ENCODE measurements at regions not wholly inside any gene's neighbourhood (a gene's known extent, or its start where the extent isn't known, plus 50 kb on each side); places are given as distances from the start of the nearest gene placed in this dataset.
"Not testable (repeated sequence)": the region's sequence is repeated elsewhere in the genome, so short reads cannot be mapped to it uniquely, and the experiment has no call there.

DNA sequence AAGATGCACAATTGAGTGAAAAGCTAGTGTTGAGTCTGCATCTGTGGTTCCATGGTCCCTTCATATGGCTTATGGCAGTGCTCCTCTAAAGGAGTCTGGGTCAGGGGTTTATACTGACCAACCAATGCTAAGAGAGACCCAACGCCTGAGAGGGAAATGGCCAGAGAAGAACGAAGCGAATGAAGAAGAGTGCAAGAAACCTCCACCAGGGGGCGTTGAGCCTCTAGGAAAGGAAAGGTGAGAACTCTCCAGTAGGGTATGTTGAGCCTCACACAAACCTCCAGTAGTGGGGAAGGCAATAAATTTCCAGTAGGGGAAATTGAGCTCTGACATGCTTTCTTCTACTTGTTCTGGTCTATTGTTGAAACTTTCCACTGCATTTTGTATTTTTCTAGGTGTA is 470.6 kb downstream of the PRDM9 start:
- no peak for DNase-seq (ENCODE audit: low read depth)

GRCh38 chr5:23991406-23991805 is 484.0 kb downstream of the PRDM9 start:
- no peak for DNase-seq (ENCODE audit: low read depth)

- DNase-seq (ENCODE audit: low read depth) = no peak
These were observed 487.4 kb downstream of the PRDM9 start for GRCh38 chr5:23994581-23995370.

DNA sequence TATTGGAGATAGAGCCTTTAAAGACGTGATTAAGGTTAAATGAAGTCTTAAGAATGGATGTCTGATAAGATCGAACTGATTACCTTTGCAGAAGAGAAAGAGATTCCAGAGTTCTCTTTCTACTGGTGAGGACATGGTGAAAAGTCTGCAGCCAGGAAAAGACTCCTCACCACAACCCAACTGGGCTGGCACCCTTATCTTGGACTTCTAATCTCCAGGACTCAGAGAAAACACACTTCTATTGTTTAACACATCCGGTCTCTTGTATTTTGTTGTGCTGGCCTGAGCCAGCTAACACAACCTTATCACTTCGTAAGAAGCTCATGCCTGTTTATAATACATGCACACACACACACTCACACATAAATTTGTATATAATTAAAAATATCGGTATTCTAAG is 489.1 kb downstream of the PRDM9 start:
- DNase-seq (ENCODE audit: low read depth) = no peak

DNA sequence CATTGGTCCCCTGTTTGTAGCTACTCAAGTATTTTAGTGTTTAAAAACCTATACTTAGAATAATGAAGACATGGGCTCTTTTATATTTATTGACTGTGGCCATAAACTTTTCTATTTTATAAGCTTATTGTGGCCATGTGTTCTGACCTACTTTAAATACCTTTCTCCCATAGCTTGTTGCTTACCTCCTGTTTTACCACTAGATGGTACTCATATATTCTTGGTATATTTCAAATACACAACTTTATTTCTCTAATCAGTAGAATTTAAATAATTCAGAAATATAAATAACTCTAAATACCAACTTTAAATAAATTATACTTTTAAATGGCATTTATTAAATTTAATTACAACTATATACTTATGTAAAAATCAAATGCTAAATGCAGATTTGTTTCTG is 498.0 kb downstream of the PRDM9 start:
- no peak for DNase-seq (ENCODE audit: low read depth)

GRCh38 chr5:24017710-24018109 is 510.3 kb downstream of the PRDM9 start:
- not testable (repeated sequence) for DNase-seq (ENCODE audit: low read depth)

GRCh38 chr5:24026288-24026687 is 518.9 kb downstream of the PRDM9 start:
- no peak for DNase-seq (ENCODE audit: low read depth)

DNA sequence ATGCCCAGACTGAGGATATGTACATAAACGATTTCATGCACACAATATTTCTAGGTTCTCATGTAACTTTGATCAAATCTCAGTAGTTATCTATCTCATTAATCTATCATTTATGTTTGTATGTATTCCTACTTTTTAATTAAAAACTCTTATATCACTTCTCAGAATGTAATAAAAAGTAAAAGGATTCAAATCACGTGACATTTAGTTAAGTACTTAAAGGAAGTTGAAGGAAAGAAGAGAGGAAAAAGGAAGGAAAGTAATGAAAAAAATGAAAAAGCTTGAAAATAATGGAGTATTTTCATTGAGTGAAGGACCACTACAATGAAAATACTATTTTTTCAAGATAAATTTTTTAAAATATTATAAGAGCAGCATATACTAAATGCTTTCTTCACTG is 535.3 kb downstream of the PRDM9 start:
- DNase-seq (ENCODE audit: low read depth) = no peak

- no peak for DNase-seq (ENCODE audit: low read depth)
These were observed 537.6 kb downstream of the PRDM9 start for GRCh38 chr5:24045046-24045445.

DNA sequence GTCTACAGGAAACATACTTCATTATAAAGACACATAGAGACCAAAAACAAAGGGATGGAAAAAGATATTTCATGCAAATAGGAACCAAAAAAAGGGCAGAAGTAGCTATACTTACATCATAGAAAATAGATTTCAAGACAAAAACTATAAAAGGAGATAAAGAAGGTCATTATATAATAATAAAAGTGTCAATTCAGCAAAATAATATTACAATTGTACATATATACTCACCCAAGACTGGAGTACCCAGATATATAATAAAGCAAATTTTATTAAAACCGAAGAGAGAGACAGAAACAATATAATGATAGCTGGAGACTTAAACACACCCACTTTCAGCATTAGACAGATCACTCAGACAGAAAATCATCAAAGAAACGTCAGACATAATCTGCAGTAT is 546.3 kb downstream of the PRDM9 start:
- no peak for DNase-seq (ENCODE audit: low read depth)

GRCh38 chr5:24059006-24059405 is 551.6 kb downstream of the PRDM9 start:
- peak; percentile 10 for DNase-seq (ENCODE audit: low read depth)

DNA sequence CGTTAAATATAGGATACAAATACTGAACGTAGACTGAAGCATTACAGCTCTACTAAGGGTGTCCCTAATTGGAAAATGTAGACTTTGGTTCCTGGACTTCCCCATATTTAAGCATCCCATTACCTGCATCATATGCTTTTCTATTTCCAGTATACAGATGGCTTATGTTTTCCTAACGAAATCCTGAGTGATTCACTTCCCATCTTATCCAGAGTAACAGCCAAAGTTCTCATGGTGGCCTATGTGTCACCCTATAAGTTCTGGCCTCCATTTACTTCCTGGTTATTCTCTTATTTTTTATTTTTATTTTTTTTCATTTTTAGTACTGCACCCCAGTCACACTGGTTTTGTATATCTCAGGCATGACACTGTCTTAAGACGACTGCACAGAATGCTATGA is 552.3 kb downstream of the PRDM9 start:
- peak; percentile 2 for DNase-seq (ENCODE audit: low read depth)

DNA sequence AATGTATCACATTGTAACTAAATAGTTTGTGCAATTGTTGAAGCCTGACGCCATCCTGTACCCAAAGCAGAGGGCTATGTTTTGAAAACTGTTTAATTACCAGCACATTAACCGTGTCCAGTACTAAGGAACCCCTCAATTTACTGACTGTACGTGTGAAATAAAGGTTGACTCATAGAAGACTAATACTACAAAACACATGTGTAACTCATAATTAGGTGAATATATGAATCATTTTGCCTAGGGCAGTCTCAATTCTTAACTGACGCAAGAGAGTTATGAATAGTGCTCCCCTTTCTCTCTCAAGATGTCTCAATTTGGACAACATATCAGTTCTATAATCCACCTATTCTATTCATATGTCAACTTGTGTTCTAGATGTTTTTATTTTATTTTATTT is 558.4 kb downstream of the PRDM9 start:
- peak; percentile 36 for DNase-seq (ENCODE audit: low read depth)

- no peak for DNase-seq (ENCODE audit: low read depth)
These were observed 559.8 kb downstream of the PRDM9 start for GRCh38 chr5:24067208-24067607.

DNA sequence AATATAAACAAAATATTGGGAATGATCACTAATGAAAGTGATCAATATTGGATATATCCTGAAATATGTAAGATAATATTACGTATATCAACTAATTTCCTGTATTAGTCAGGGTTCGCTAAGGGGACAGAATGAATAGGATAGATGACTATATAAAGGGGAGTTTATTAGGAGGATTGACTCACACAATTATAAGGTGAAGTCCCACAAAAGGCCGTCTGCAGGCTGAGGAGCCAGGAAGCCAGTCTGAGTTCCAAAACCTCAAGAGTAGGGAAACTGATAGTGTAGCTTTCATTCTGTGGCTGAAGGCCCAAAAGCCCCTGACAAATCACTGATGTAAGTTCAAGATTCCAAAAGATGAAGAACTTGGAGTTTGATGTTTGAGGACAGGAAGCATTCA is 561.1 kb downstream of the PRDM9 start:
- DNase-seq (ENCODE audit: low read depth) = no peak

DNA sequence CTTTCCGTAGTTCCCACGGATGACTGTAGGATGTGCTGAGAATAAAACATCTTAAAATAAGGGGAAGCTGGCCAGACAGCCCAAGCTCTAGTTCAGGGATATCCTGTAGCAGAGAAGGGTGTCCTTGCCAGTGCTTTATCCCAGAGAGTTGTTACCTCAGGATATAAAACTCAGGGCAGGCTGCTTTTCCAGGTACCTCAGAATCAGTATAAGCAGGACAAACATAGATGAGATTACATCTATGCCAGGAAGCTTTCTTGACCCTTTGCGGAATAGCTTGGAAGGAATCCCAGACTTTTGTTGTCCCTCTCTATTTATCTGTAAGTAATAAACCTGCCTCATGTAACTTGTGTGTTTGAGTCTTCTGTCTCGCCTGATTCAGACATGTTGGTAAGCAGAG is 565.7 kb downstream of the PRDM9 start:
- DNase-seq (ENCODE audit: low read depth) = peak; percentile 35

DNA sequence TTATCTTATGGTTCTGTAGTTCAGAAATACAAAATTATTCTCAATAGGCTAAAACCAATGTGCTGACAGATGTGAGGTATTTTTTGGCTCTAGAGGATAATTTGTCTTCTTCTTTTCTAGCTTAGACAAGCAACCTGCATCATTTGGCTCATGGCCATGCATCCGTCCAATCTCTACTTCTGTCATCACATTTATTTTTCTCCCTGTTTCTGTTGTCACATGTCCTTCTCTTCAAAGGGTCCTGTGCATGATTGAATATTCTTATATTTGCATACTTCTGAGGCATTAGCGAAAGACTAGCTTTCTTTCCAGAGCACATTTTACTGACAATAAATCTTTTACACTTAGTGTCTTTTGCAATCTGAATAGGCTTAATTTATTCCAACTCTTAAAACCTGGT is 564.7 kb downstream of the CDH10 start:
- no peak for DNase-seq (ENCODE audit: low read depth)

DNA sequence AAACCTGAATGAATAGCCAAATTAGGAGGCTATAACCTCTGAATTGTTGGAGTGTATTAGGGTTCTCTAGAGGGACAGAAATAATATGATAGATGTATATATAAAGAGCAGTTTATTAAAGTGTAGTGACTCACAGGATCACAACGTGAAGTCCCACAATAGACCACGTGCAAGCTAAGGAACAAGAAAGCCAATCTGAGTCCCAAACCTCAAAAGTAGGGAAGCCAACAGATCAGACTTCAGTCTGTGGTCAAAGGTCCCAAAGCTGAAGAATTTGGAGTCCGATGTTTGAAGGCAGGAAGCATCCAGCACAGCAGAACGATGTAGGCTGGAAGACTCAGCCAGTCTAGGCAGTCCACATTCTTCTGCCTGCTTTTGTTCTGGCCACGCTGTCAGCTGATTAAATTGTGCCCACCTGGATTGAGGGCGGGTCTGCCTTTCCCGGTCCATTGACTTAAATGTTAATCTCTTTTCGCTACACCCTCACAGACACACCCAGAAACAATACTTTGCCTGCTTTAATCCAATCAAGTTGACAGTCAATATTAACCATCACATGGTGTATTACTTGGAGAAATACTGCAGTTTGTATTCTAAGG is 550.6 kb downstream of the CDH10 start:
- peak; percentile 56 for DNase-seq (ENCODE audit: low read depth)

DNA sequence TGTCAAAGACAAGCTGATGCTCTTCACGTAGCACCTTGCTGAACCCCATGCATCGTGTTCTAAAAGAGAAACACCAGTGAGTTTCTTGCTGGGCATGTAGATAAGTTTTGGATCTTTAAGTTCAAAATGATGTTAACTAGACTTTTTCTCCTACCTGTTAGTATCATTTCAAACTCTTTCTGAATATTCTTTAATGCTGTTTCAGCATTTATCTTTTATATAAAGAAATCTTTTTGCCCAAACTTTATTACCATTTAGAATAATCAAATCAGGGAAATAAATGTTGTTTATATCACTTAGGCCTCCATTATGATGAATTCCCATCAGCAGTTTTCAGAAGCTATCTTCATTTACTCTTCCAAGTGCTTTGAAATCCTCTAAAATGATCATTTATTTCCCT is 542.8 kb downstream of the CDH10 start:
- no peak for DNase-seq (ENCODE audit: low read depth)

GRCh38 chr5:24103451-24104023 is 541.2 kb downstream of the CDH10 start:
- DNase-seq (ENCODE audit: low read depth) = no peak

- peak; percentile 16 for DNase-seq (ENCODE audit: low read depth)
These were observed 534.7 kb downstream of the CDH10 start for GRCh38 chr5:24110004-24110615.

GRCh38 chr5:24112420-24112819 is 532.4 kb downstream of the CDH10 start:
- no peak for DNase-seq (ENCODE audit: low read depth)

- DNase-seq (ENCODE audit: low read depth) = no peak
These were observed 526.4 kb downstream of the CDH10 start for GRCh38 chr5:24118351-24118750.

Data from M059J (cell line).